ENCODE measurements at regions not wholly inside any gene's neighbourhood (a gene's known extent, or its start where the extent isn't known, plus 50 kb on each side); places are given as distances from the start of the nearest gene placed in this dataset.

DNA sequence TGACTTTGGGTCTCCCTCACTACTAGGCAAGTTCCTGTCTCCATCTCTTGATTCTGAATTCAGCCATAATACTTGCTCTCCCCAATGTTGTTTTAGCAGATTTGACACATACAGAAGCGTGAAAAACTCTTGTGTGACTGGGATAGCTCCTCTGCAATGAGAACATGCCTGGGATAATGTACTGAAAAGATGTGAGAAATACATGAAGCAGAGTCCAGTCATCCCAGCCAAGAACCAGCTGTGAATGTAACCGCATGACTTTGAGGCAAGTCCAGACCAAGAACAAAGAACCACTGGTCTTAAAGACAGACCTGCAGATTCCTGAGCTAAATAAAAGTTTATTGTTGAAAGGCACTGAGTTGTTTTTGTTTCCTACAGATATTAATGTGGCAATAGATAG is 135.0 kb downstream of the NMUR2 start:
- TF ChIP-seq POLR2A (IDR thresholded peaks at IDR 0.05; ENCODE audit: low read depth, low read length) (no peak), POLR2AphosphoS5 (IDR thresholded peaks at IDR 0.05; ENCODE audit: low read depth, low read length) (no peak)
